GM21528 (cell line): ENCODE measurements at regions not wholly inside any gene's neighbourhood (a gene's known extent, or its start where the extent isn't known, plus 50 kb on each side); places are given as distances from the start of the nearest gene placed in this dataset.
"Not testable (repeated sequence)": the region's sequence is repeated elsewhere in the genome, so short reads cannot be mapped to it uniquely, and the experiment has no call there.

Source experiments
- ATAC-seq: cut with Tn5 transposase; IDR thresholded peaks from one replicate; pipeline ENCODE4 v1.9.1; 2021; ENCODE audit warnings: mild to moderate bottlenecking, moderate library complexity; ENCODE audit not compliant: unreplicated experiment, low FRiP score

DNA sequence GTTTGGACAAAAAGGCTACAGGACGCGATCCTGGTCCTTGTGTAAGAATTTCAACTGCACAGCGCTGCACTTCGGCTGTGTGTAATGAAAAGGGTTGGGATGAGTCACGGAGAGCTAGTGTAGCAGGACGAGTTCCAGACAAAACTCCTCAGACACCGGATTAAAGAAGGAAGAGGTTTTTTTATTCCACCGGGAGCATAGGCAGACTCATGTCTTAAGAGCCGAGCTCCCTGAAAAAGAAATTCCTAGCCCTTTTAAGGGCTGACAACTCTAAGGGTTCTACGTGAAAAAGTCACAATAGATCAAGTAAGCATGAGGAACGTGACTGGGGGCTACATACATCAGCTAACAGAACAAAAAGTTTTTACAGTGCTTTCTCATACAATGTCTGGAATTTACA is 54.8 kb upstream of the FAM90A1 start:
- not testable (repeated sequence) for ATAC-seq

DNA sequence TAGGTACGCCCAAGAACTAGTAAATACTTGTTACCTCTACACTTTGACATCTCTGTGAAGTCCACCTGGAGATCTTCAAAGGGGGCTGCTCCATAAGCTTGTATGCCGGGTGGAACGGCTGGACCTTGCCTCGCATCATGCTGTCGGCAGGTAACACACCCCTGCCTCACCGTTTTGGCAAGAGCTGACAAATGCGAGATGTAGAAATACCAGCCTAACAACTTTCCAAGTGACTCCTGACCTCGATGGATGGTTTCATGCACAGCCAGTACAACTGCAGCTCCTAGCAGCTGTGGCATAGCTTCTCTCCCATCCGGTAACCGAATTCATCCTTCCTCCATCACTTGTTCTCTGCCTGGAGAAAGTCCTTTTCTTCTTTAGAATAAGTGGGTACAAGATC is 58.3 kb upstream of the FAM90A1 start:
- not testable (repeated sequence) for ATAC-seq

DNA sequence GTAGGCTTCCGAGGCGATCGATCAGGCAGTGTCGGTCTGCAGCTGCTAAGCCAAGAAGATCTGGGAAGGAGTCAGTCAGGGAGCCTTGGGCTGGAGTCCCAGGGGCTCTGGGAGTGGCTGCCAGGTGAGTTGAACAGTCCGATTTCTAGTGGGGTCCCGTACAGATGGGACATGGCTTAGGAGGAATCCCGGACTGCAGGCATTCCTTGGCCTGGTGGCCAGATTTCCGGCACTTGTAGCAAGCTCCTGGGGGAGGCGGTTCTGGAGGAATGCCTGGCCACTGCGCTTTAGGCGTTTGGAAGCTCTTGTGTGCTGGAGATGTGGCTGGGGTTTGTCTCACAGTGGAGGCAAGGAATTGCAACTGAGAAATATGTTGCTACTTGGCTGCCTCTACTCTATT is 64.3 kb upstream of the FAM90A1 start:
- not testable (repeated sequence) for ATAC-seq

DNA sequence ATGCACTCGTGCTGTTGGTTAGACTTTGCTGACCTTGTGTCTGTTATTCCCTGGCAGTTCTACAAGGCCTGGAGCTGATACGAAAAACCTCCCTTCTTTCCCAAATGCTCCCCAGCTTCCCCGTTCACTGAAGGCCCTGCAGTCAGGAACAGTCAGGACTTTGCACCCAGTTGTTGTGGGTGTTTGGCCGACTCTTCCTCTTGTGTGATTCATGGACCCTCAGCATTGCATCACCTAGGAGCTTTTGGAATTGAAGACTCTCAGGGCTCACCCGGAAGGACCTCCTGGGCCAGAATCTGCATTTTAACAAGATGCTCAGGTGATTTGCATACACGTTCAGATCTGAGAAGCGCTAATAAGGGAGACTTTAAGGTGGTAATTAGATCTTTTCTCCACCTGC is 67.2 kb upstream of the FAM90A1 start:
- ATAC-seq = not testable (repeated sequence)

DNA sequence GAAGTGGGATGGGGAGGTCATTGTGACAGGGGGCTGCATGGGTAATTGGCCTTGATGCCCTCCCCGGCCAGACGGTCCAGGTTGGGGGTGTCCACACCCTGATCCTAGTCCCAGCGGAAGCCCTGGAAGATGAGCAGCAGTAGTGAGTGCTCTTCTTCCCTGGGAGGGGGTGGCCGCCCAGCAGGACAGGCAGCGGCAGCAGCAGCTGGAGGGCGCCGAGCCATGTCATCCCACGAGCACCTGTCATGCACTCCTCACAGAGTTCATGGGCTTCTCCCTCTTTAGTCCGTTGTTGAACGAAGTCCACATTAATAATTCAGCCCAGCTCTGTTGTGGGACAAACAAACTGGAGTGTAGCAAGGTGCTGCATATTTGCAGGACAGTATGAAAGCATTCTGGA is 81.2 kb upstream of the FAM90A1 start:
- not testable (repeated sequence) for ATAC-seq

DNA sequence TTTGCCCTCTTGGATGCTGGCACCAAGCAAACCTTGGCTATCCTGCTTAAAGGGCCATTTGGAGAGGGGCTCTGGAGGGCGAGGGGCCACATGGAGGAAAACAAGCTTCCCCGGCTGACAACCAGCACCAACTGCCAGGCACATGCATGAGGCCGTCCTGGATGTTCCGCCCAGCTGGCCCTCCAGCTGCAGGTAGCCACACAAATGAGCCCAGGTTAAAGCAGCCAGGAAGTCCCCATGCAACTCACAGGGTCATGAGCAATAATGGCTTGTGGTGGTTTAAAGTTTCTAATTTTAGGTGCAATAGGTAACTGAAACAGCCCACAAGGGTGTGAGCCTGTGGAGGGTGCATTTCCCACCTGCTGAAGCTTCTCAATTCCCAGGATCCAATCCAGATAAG is 88.6 kb upstream of the FAM90A1 start:
- not testable (repeated sequence) for ATAC-seq

DNA sequence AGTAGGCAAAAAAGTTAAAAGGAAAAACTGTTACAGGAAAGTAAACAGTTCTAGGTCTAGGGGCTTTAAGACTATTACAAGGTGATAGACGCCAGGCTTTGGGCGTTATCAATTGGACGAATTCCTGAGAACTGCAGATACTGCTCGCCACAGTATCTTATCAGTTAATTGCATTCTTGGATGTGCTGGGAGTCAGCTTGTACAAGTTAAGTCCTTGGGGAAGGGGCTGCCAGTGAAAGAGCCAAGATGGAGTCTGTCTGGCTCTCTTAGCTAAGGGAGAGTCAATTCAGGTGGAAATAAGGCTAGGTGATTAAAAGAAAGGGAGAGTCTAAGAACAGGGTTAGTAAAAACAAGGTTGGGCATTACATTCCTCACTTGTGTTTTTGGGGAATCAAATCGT is 90.3 kb upstream of the FAM90A1 start:
- not testable (repeated sequence) for ATAC-seq

DNA sequence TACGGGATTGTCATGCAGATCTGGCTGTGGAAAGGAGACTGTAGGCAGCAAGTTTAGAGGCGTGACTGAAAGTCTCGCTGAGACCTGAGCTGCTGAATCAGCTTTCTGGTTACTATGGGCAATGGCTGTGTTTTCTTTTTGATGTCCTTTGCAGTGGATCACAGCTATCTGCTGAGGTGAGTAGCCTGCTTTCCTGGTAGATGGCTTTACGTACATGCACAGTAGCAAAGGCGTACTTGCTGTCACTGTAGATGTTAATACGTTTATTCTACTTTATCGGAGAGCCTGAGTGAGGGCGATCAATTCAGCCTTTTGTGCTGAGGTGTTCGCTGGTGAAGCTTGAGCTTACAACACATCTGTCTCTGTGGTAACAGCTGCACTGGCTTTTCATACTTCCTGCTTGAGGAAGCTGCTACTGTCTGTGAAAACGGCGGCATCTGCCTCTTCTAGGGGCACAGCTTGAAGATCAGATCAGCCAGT is 92.9 kb upstream of the FAM90A1 start:
- not testable (repeated sequence) for ATAC-seq

DNA sequence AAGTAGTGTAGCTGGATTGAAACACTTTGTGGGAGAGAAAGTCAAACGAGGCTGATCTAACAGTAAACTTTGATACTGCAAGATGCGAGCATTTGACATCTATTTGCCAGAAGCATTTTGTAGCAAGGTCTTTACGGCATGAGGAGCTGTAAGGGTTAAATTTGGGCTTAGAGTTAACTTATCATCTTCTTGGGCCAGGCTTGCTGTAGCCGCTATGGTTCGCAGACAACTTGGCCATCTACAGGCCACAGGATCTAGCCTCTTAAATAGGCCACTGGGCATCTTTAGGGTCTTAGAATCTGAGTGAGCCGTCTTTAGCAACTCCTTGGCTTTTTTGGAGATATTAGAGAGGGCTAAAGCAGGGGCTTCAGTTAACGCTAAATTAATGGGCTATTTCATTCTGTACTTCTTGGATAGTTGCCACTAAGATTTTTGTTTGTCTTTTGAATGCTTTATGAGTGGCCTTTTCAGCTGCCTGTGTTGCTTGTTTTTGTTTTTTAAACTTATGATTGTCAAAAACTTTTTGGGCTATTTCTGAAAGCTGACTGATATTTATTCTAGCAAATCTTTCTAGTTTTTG is 93.5 kb upstream of the FAM90A1 start:
- ATAC-seq = not testable (repeated sequence)

DNA sequence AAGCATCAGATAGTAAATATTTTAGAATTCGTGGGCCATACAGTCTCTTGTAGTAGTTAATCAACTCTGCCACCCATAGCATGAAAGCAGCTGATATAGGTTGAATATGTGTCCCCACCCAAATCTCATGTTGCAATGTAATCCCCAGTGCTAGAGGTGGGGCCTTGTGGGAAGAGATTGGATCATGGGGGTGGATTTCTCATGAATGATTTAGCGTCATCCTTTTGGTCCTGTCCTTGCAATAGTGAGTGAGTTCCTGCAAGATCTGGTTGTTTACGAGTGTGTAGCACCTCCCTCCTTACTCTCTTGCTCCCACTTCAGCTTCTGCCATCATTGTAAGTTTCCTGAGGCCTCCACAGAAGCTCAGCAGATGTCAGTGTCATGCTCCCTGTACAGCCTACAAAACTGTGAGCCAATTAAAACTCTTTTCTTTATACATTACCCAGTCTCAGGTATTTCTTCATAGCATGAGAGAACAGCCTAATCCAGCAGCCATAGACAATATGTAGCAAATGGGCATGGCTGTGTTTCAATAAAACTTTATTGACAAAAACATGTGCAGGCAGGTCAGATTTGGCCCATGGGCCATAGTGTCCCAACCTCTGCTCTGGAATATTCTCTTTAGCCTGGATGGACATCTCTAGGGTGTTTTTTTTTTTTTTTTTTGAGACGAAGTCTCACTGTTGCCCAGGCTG is 97.9 kb upstream of the FAM90A1 start:
- not testable (repeated sequence) for ATAC-seq

DNA sequence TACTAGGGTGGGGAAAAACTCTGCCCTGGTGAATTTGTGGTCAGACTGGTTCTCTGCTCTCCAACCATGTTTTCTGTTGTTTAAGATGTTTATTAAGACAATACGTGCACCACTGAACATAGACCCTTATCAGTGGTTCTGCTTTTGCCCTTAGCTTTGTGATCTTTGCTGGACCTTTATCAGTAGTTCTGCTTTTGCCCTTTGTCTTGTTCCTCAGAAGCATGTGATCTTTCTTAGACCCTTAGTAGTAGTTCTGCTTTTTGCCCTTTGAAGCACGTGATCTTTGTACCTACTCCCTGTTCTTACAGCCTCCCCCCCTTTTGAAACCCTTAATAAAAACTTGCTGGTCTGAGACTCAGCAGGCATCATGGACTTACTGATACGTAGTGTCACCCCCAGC is 101.4 kb upstream of the FAM90A1 start:
- ATAC-seq = not testable (repeated sequence)

DNA sequence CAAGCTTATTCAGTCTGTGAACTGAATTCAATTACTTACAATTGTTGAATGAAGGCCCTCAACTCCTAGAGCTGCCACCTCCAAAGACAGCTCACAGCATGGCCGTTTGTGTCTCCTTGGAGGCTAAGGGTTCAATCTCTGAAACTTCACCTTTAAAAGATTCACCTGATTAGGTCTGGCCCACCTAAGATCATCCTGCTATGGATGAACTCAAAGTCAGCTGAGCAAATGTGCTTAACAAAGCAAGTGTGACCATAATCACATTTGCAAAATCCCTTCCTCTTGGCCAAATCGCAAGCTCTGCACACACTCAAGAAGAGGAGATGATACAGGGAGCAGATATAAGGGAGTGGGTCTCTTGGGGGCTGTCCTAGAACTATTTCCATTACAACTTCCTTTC is 105.0 kb upstream of the FAM90A1 start:
- not testable (repeated sequence) for ATAC-seq

DNA sequence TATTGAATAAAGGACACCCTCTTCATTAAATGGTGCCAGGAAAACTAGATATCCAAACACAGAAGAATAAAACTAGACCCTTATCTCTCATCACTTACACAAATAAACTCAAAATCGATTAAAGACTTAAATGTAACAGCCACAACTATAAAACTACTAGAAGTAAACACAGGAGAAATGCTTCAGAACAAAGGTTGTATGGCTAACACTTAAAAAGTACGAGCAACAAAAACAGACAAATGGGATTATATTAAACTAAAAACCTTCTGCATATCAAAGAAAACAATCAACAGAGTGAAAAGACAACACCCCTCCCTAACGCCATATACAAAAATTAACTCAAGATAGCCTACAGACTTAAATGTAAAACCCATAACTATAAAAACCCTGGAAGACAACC is 104.7 kb upstream of the CLEC6A start:
- not testable (repeated sequence) for ATAC-seq

DNA sequence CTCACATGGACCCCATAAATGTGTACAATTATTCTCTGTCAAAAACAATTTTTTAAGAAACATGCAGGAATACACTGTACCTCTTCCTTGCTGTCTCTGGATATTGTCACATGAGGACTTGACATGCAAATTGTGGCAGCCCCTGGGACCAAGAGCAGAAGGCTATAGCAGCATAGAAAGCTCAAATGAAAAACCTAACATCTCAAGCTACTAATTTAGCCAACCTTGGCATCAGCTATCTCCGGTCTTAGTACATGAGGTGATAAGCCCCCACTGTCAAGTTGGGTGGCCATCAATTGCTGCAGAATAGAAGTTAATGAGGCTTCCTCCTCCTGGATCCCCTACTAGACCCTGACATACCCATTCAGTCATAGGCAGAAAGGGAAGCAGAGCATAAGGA is 101.0 kb upstream of the CLEC6A start:
- ATAC-seq = not testable (repeated sequence)

DNA sequence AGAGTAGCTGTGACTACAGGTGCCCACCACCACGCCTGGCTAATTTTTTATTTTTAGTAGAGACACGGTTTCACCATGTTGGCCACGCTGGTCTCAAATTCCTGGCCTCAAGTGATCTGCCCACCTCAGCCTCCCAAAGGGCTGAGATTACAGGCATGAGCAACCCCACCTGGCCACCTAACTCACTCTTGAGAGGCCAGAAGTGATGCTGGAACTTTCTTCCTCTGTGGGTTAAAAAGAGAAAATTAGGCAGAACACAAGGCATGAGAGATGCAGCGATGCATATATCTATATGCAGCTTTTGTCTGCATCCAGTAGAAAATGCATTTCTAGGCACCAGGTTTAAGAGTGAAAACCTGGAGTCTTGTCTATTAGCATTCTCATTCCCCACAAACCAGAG is 100.2 kb upstream of the CLEC6A start:
- ATAC-seq = not testable (repeated sequence)

DNA sequence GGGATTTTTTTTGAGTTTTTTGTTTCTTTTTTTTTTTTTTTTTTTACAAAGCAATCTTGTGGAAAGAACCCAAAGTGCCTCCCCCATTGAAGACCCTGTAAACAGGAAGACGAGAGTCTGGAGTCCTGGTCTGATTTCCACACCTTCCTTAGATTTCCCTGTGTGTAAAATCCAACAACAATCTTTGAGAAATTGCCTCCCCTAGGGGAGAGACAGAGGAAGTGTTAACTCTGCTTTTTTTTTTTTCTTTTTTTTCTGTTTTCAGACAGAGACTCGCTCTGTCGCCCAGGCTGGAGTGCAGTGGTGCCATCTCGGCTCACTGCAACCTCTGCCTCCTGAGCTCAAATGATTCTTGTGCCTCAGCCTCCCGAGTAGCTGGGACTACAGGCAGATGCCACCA is 82.0 kb upstream of the CLEC6A start:
- ATAC-seq = not testable (repeated sequence)

DNA sequence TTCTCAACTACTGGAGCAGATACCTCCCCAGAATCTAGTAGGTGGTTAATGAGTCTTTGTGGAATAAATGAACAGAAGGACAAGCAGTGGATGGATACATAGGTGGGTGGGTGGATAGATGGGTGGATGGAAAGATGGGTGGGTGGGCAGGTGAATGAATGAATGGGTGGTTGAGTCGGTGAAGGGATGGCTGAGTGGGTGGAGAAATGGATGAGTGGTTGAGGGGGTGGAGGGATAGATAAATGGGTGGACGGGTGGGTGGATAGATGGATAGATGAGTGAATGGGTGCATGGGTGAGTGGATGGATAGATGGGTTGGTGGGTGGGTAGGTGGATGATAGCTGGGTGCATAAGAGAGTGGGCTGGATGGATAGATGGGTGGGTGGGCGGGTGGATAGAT is 80.6 kb upstream of the CLEC6A start:
- ATAC-seq = not testable (repeated sequence)

DNA sequence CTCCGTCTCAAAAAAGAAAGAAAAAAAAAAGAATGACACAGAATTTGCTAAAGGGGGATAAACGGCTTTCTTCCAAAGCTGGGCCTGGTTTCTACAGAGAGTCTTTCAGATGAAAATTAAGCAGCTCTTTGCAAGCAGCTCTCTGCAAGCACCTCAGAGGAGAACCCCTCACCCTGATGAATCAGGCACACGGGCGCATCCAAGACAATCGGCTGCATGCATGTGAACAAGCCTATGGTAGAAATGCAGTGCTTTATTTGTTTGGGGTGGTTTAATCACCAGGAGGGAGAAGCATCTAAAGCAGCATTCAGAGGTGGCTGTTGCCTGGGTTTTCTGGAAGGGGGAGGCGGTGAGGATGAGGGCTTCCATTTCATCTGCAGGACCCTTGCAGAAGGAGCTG is 78.0 kb upstream of the CLEC6A start:
- ATAC-seq = not testable (repeated sequence)

DNA sequence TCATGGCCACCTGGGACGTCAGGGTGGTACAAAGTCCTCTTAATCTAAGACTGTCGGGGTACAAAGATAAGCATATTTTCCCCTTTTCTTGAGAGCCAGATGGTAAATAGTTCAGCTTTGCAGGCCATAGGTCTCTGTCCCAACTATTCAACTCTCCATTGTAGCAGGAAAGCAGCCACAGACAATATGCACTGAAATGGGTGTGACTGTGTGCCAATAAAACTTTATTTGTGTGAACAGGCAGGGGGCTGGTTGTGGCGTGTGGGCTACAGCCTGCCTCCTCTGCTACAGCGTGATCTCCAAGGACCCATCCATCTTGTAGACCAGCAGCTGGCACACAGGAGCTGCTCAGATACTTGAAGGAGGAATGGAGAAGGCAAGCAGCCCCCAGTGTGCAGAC is 73.2 kb upstream of the CLEC6A start:
- not testable (repeated sequence) for ATAC-seq

DNA sequence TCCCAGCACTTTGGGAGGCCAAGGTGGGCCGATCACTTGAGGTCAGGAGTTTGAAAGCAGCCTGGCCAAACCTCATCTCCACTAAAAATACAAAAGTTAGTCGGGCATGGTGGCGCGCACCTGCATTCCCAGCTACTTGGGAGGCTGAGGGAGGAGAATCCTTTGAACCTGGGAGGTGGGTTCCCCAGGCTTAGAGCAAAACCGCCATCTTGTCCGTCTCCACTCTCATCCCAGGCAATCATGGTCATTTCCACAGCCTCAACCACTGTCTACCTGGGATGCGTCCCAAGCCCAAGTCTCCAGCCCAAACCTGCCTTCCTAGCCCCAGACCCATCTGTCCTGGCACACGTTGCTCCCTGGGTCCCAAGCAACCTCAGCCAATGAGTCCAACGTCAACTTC is 71.1 kb upstream of the CLEC6A start:
- ATAC-seq = not testable (repeated sequence)

DNA sequence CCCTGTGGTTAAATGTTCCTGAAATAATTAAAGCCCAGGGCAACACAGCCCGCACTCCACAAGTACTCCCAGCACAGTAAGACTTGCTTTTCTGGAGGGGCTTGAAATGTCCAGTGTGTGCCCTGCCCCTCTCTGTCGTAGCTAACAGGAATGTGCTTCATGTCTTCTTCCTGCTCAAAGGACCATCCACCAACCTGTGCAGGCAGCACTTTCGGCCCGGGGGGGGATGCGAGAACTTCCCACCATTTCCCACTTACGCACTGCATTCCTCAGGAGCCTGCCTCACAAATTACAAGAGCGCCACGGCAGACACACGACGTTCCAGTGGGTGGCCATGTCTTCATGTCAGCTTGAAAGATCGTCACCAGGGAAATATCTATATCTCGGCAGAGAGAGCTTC is 70.3 kb upstream of the CLEC6A start:
- not testable (repeated sequence) for ATAC-seq

DNA sequence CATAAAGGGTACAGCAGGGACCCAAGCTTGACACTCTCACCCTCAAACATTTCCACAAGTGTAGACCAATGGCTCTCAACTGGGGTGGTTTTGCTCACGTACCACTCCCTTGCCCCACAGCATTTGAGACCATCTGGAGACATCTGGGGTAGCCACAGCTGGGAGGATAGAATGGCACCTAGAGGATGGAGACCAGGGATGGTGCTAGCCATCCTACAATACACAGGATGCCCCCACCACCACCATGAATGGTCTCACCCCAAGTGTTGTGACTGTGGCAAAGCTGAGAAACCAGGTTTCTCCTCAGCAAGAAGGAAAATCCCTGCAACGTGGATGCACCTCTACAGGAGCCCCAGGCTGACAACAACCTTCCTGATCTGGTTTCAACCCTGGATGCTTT is 69.1 kb upstream of the CLEC6A start:
- ATAC-seq = not testable (repeated sequence)
